ENCODE measurements at regions not wholly inside any gene's neighbourhood (a gene's known extent, or its start where the extent isn't known, plus 50 kb on each side); places are given as distances from the start of the nearest gene placed in this dataset.

- TF ChIP-seq CTCF (IDR thresholded peaks at IDR 0.05; ENCODE audit: extremely low read depth, insufficient read depth, missing control alignments): no peak
- no peak for DNase-seq (ENCODE audit: low spot score)
- in situ Hi-C loops (cut with MboI; ENCODE audit: low pct_unique_long_range_greater_than_20kb, low sequenced_read_pairs, unreplicated experiment): no loop called here
These were observed 73.9 kb downstream of the TEX29 start for GRCh38 chr13:111394211-111394922.

GRCh38 chr13:111395511-111396393 lies 75.3 kb downstream of the TEX29 start:
- in situ Hi-C loops (cut with MboI; ENCODE audit: low pct_unique_long_range_greater_than_20kb, low sequenced_read_pairs, unreplicated experiment): no loop called here
- no peak for TF ChIP-seq CTCF (IDR thresholded peaks at IDR 0.05; ENCODE audit: extremely low read depth, insufficient read depth, missing control alignments)

DNA sequence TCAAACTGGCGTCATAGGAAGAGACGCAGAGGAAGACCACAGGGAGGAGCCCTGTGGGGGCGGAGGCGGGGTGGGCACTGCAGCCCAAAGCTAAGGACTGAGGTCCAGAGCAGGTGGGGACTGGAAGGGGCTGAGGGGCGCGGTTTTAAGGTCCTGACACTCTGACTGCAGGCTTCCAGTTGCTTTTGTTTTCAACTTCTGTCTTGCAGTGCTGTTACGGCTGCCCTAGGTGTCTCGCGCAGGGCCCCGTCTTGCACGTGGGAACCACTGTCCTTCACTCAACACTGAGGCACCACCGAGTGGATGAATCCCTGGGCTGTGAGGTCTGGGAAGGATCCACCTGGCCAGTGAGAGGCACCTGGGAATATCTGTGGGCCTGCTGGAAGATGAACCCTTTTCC lies 76.0 kb downstream of the TEX29 start:
- no peak for DNase-seq (ENCODE audit: low spot score)
- no peak for TF ChIP-seq CTCF (IDR thresholded peaks at IDR 0.05; ENCODE audit: extremely low read depth, insufficient read depth, missing control alignments)
- in situ Hi-C loops (cut with MboI; ENCODE audit: low pct_unique_long_range_greater_than_20kb, low sequenced_read_pairs, unreplicated experiment): no loop called here

More at GRCh38 chr13:111395511-111396393, 75.3 kb downstream of the TEX29 start:
- no peak for DNase-seq (ENCODE audit: low spot score)

- TF ChIP-seq CTCF (IDR thresholded peaks at IDR 0.05; ENCODE audit: extremely low read depth, insufficient read depth, missing control alignments): no peak
- in situ Hi-C loops (cut with MboI; ENCODE audit: low pct_unique_long_range_greater_than_20kb, low sequenced_read_pairs, unreplicated experiment): no loop called here
- DNase-seq (ENCODE audit: low spot score): no peak
These were observed 76.9 kb downstream of the TEX29 start for GRCh38 chr13:111397202-111397880.

- DNase-seq (ENCODE audit: low spot score): no peak
- no peak for TF ChIP-seq CTCF (IDR thresholded peaks at IDR 0.05; ENCODE audit: extremely low read depth, insufficient read depth, missing control alignments)
- in situ Hi-C loops (cut with MboI; ENCODE audit: low pct_unique_long_range_greater_than_20kb, low sequenced_read_pairs, unreplicated experiment): no loop called here
These were observed 77.8 kb downstream of the TEX29 start for GRCh38 chr13:111398196-111398595.

DNA sequence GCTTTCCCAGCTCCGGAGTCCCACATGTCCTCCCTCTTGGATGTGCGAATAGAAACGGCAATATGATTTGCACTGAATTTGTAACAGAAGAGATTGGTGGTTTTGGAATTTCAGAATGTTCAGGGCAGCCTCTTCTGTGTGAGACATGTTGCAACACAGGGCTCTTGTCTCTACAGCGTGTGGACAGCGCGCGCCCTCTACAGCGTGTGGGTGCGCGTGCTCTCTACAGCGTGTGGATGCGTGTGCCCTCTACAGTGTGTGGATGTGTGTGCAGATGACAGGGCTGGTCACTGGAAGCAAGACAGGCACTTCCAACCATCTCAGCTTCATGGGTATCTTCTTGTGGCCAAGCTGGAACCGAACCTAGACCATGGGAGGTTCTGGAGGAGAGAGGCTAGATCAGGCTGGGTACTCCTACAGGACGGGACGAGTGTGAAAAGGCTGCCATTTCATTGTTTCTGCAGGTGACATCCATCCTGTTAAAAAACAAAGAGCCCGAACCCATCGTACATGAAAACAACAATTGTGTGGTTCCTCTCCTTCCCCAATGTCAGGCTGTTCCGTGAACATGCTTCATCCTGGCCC lies 78.4 kb downstream of the TEX29 start:
- no peak for DNase-seq (ENCODE audit: low spot score)
- TF ChIP-seq CTCF (IDR thresholded peaks at IDR 0.05; ENCODE audit: extremely low read depth, insufficient read depth, missing control alignments): no peak
- in situ Hi-C loops (cut with MboI; ENCODE audit: low pct_unique_long_range_greater_than_20kb, low sequenced_read_pairs, unreplicated experiment): no loop called here
